Endometrial microvascular endothelial cells (primary cell): ENCODE measurements at regions not wholly inside any gene's neighbourhood (a gene's known extent, or its start where the extent isn't known, plus 50 kb on each side); places are given as distances from the start of the nearest gene placed in this dataset.
"Not testable (repeated sequence)": the region's sequence is repeated elsewhere in the genome, so short reads cannot be mapped to it uniquely, and the experiment has no call there.

Experiments
- in situ Hi-C: cut with HindIII; loops from 2 replicates; pipeline ENCODE4 v1.10.0; 2017; ENCODE audit warnings: low sequenced_read_pairs, low pct_unique_long_range_greater_than_20kb; ENCODE audit errors: inconsistent ontology term

- in situ Hi-C loops, result no loop called here
Measured at GRCh38 chr1:224554056-224554455, 62.1 kb upstream of the CNIH3 start.

- in situ Hi-C loops, result no loop called here
Measured at GRCh38 chr1:224554620-224555259, 61.4 kb upstream of the CNIH3 start.

- in situ Hi-C loops, result no loop called here
Measured at GRCh38 chr1:224558904-224559303, 57.2 kb upstream of the CNIH3 start.

- in situ Hi-C loops, result no loop called here
Measured at GRCh38 chr1:224559981-224560728, 56.0 kb upstream of the CNIH3 start.

- in situ Hi-C loops, result not testable (repeated sequence)
Measured at GRCh38 chr1:224562881-224563280, 53.2 kb upstream of the CNIH3 start.

GRCh38 chr1:224563666-224564065 lies 52.5 kb upstream of the CNIH3 start:
- in situ Hi-C loops, result no loop called here

- in situ Hi-C loops, result no loop called here
Measured at GRCh38 chr1:224564454-224565084, 51.5 kb upstream of the CNIH3 start.

GRCh38 chr1:224565186-224565585 lies 50.9 kb upstream of the CNIH3 start:
- in situ Hi-C loops, result no loop called here

- in situ Hi-C loops, result no loop called here
Measured at GRCh38 chr1:224565611-224566406, 50.3 kb upstream of the CNIH3 start.
